Epithelial cell of prostate (primary cell): ENCODE measurements at regions not wholly inside any gene's neighbourhood (a gene's known extent, or its start where the extent isn't known, plus 50 kb on each side); places are given as distances from the start of the nearest gene placed in this dataset.

Experiments
- DNase-seq: peaks from one replicate; pipeline ENCODE4 v3.0.0-alpha.2; 2011; ENCODE audit warnings: low read depth, low spot score
- H3K27ac ChIP-seq: fragments of 450-650 bp; 2 replicates; pipeline ENCODE4 v1.5.1; 2017; ENCODE audit warnings: mild to moderate bottlenecking

GRCh38 chr13:30128095-30128494, 179.3 kb downstream of the KATNAL1 start:
- H3K27ac ChIP-seq: no peak overlapping the region

DNA sequence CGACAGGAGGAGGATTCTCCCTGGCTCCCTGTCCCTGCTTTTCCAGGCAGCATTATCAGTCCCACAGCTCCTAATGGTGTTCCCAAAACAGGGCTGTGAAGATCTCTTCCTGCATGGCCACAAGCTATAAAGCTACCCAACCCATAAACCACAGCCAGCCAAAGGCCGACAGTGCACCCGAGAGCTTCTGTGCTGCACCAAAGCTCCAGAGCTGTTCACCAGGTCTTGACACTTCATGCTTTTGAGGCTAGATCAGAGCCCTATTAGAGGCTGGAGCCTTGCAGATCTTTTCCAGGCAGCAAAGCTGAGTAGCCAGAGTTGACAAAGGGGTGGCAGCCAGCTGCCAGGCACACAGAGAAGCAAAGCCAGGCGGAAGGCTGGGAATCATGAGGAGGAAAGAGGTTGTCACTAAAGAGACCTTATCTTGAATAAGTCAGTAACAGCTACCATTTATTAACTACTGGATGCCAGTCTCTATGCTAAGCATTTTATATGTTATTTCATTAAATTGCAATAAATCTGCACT, 180.4 kb downstream of the KATNAL1 start:
- DNase-seq: no peak
- no peak overlapping the region for H3K27ac ChIP-seq

More at GRCh38 chr13:30128095-30128494, 179.3 kb downstream of the KATNAL1 start:
- DNase-seq: no peak

DNA sequence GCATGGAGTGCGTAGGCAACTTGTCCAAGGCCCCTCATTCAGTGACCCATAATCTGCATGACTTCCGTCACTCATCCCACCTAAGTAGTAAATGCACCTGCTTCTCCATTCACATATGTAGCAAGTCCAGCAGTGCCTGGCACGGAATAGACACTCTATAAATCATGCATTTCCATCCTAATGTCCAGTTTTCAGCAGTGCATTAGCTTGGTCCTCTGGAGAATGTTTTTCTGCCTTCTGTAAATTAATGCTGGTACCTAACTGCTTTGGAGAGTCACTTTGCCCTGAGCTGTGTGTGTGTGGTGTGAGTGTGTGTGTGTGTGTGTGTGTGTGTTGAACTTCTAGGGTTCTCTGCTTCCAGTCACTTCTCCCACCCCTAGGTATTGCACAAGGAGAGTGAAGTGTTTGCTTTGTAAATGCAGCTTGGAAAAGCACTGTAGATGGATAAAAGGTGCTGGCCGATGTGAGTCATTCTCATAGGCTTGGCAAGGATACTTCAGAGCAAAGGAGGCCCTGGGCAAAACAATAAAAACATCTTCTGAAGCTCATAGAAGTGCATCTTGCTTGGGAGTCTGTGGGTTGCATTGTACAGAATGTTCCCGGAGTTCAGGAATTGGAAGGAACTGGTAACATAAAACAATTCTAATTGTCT, 181.8 kb downstream of the KATNAL1 start:
- no peak overlapping the region for H3K27ac ChIP-seq
- peak; percentile 74 for DNase-seq

DNA sequence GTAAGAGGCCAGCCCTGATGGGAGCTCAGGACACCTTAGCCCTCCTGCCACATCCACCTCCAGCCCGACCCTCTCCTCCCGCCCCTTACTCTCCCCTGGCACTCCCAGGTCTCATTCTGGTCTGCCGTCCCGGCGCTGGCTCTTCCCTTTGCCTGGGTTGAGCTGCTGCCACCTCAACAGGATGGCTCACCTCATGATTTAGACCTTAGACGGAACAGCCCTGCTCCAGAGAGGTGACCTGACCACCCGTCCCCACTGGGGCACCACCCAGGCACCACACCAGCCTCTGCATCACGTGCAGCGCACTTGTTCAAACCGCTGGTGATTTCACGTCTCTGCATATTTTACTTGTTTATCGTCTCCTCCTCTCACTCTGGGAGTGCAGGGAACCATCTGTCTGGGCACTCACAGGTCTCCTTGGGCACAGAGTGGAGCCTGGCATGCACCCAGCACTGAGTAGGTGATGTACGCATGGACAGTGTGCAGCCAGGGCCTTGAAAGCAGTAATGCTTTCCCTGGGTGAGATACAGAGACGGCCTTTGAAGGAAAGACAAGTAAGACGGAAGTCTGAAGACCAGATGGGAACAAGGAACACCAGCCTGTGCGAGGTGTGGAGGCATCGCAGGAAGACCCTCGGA, 183.1 kb downstream of the KATNAL1 start:
- H3K27ac ChIP-seq: no peak overlapping the region
- no peak for DNase-seq

DNA sequence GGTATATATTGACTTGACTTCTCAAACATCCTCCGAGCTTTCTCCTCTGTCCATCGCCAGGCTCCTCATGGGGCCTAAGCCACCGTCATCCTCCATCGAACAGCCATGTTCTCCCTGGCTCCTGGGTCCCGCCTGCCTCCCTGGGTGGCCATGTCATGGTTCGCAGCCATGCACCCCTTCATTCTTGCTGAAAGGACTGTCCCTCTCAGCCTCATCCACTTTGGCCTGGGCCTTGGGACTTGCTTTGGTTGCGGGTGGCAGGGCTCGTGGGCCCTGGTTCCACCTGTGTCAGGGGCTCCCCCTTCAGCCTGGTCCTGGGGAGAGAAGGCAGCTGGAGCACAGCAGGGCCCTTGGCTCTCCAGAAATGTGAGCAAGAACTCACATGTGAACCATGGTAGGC, 183.8 kb downstream of the KATNAL1 start:
- DNase-seq: no peak
- no peak overlapping the region for H3K27ac ChIP-seq

DNA sequence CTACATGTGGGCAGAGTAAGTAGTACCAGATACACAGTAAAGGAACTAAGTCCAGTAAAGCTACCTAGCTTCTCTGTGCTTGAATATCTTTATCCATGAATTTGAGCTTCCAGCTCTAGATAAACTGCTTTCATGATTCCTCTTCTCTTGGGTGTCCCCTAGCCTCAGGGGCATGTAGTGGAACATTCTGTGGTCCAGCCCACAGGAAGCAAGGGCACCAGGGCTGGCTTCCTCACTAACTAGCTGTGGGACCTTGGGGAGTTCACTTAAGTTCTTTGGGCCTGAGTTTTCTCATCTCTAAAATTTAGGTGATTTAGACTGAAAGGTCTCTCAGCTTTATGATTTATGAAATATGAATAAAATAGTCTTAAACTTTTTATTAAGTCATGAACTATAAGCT, 185.7 kb downstream of the KATNAL1 start:
- H3K27ac ChIP-seq: no peak overlapping the region
- no peak for DNase-seq

DNA sequence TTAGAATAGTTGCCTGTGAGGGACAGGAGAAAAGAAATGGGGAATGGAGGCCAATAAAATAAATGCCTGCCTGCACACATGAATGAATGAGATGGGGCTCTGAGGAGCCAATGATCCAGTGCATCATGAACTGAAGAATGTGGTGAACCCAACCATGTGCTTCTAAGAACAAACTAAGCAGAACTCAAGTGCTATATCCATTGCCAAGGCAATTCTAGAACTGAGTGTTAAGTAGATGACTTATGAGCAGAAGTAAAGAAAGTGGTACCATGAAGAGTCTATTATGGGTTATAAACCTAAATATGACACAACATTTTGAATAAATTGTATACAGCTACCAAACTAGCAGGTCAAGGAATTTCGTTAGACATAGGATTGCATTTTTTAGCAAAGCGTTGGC, 186.1 kb downstream of the KATNAL1 start:
- no peak overlapping the region for H3K27ac ChIP-seq
- DNase-seq: no peak

DNA sequence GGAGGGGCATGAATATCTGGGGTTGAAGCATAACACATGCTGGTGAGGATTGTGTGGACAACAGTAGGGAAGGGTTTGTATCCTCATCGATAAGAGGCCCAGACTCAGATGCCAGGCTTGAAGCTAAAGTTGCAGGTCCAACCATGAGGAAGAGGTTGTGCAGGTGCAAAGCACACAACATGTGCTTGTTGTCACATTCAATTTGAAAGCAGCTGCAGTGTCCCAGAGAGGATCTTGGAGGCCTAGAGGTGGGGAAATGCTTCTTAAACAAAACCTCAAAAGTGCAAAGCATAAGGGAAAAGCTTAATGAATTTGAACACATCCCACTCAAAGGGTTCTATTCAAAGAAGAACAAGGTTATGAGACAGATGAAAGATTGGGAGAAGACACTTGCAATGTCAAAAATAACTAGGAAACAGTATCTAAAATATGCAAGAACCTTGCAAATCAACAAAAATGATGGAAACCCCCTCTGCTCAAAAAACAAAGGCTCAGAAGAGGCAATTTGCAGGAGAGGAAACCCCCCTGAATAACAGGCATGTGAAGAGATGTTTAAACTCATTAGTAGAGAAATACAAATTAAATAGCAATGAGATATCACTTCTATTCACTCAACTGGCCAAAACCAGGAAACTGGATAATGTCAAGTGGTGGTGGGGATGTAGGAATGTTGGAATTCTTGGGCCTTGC, 187.1 kb downstream of the KATNAL1 start:
- peak overlapping the region; percentile 54 for H3K27ac ChIP-seq
- DNase-seq: no peak

GRCh38 chr13:30119476-30119875, 187.9 kb downstream of the KATNAL1 start:
- H3K27ac ChIP-seq: peak overlapping the region; percentile 54
- DNase-seq: peak; percentile 36

DNA sequence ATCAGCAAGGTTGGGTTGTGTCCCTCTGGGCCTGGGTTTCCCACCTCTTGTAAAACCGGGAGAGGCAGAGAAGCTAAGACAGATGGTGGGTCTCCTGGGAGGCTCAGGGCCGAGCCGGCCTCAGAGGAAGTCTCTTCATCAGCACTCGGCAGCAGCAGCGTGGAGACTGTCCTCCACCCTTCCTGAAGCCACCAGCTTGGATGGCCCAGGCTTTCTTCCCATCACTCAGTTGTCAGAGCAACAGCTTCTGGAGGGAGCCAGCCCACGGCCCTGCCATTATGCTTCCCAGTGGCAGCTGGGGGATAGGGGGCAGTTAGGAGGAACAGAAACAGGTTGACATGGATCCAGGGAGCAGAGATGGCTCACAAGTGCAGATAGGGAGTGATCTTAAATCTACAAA, 191.0 kb downstream of the KATNAL1 start:
- H3K27ac ChIP-seq: no peak overlapping the region
- DNase-seq: no peak

DNA sequence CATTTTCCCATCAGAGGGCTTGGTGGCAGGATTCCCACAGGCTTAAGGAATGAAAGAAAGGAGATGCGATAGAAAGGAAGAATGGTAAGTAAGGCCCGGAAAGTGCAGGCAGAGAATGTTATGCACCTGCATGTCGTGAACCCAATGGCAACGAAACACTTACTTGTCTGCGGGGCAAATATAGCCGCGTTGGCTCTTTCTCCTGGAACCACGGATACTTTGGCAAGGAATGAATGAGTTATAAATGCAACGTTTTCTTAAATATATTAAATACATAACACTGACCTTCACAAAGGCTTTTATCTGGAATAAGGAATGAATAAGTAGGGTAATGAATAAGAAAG, 192.1 kb downstream of the KATNAL1 start:
- H3K27ac ChIP-seq: no peak overlapping the region
- DNase-seq: no peak

GRCh38 chr13:30114571-30115256, 192.6 kb downstream of the KATNAL1 start:
- peak overlapping the region; percentile 2 for H3K27ac ChIP-seq
- peak; percentile 40 for DNase-seq

DNA sequence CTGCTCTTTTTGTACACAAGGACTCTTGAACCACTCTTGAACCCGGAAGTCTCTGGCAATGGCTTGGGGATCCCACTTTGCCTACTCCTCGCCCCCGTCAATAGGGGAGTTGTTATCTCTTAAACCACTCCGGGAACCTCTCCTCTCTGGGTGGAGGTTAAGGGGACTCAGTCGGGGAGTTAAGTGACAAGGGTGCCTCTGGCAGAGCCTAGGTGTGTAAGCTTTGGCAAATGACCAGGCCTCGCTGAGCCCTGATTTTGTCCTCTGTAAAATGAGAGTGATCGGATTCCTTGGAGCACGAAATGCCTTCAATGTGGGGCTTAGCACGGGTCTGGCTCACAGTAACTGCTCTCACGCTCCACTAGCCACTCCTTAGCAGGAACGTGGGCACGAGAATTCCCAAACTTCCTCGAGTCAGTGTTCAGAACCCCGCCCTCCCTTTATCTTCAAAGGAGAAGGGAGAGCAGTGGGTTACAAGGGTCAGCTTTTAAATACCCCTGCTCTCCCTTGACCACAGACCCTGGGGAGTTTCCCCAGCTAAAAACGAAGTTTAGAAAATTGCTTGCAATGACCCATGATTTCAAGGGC, 193.3 kb downstream of the KATNAL1 start:
- peak overlapping the region; percentile 2 for H3K27ac ChIP-seq
- no peak for DNase-seq

GRCh38 chr13:30113551-30113950, 193.8 kb downstream of the KATNAL1 start:
- H3K27ac ChIP-seq: no peak overlapping the region
- no peak for DNase-seq

- DNase-seq: peak; percentile 39
- no peak overlapping the region for H3K27ac ChIP-seq
Measured at GRCh38 chr13:30112602-30113435, 194.5 kb downstream of the KATNAL1 start.

DNA sequence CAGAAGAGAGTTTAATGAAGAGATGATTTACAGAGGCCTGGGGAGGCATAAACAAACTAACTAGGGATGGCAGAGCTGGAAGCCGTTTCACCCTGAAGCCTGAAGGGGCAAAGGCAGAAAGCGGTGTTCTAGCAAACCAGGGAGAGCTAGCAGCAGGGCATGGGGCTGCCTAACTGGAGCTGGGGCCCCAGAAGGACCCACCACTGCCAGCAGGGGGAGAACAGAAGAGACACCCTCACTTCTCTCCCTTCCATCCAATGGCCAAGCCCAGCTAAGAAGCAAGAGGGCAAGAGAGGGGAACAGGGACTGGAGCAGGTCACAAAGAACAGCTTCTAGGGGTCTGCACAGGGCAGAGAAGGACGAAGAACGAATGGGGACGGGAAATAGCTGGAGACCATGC, 195.5 kb downstream of the KATNAL1 start:
- DNase-seq: no peak

GRCh38 chr13:30110301-30111070, 196.9 kb downstream of the KATNAL1 start:
- no peak overlapping the region for H3K27ac ChIP-seq
- DNase-seq: no peak

More for the DNA sequence above, 195.5 kb downstream of the KATNAL1 start:
- no peak overlapping the region for H3K27ac ChIP-seq

GRCh38 chr13:30109471-30110135, 197.7 kb downstream of the KATNAL1 start:
- H3K27ac ChIP-seq: peak overlapping the region; percentile 71
- DNase-seq: no peak
